H9 (cell line): ENCODE measurements at regions not wholly inside any gene's neighbourhood (a gene's known extent, or its start where the extent isn't known, plus 50 kb on each side); places are given as distances from the start of the nearest gene placed in this dataset.

Experiments
- DNase-seq: peaks from one replicate; pipeline ENCODE4 v3.0.0-alpha.2; 2017
- H2AFZ ChIP-seq: one replicate; pipeline ENCODE4 v1.6.1; 2013; ENCODE audit warnings: mild to moderate bottlenecking, low read length, control low read depth, moderate library complexity
- H2AK5ac ChIP-seq: 2 replicates; pipeline ENCODE4 v1.6.1; 2013; ENCODE audit warnings: low read length, control low read depth, mixed read lengths; ENCODE audit not compliant: insufficient read length
- H2BK120ac ChIP-seq: one replicate; pipeline ENCODE4 v1.6.1; 2013; ENCODE audit warnings: low read depth, mild to moderate bottlenecking, low read length, control low read depth, inconsistent platforms; ENCODE audit not compliant: poor library complexity, severe bottlenecking
- H2BK12ac ChIP-seq: 2 replicates; pipeline ENCODE4 v1.6.1; 2013; ENCODE audit warnings: low read length, control low read depth, mixed read lengths, low read depth; ENCODE audit not compliant: insufficient read length
- H2BK15ac ChIP-seq: 2 replicates; pipeline ENCODE4 v1.6.1; 2013; ENCODE audit warnings: low read depth, low read length, control low read depth
- H2BK20ac ChIP-seq: one replicate; pipeline ENCODE4 v1.6.1; 2013; ENCODE audit warnings: low read depth, mild to moderate bottlenecking, low read length, control low read depth, inconsistent platforms; ENCODE audit not compliant: poor library complexity, severe bottlenecking
- H2BK5ac ChIP-seq: 2 replicates; pipeline ENCODE4 v1.6.1; 2013; ENCODE audit warnings: low read length, control low read depth, mixed read lengths; ENCODE audit not compliant: insufficient read length
- H3K14ac ChIP-seq: 2 replicates; pipeline ENCODE4 v1.6.1; 2013; ENCODE audit warnings: low read length, control low read depth; ENCODE audit not compliant: insufficient read depth
- H3K18ac ChIP-seq: 2 replicates; pipeline ENCODE4 v1.6.1; 2013; ENCODE audit warnings: low read depth, mild to moderate bottlenecking, mixed read lengths, low read length, control low read depth; ENCODE audit not compliant: insufficient read length
- H3K23ac ChIP-seq: 2 replicates; pipeline ENCODE4 v1.6.1; 2013; ENCODE audit warnings: low read length, control low read depth, mixed read lengths, low read depth; ENCODE audit not compliant: insufficient read length
- H3K23me2 ChIP-seq: 2 replicates; pipeline ENCODE4 v1.6.1; 2013; ENCODE audit warnings: low read depth, mild to moderate bottlenecking, mixed read lengths, low read length, control low read depth; ENCODE audit not compliant: insufficient read length, poor library complexity, severe bottlenecking
- H3K27ac ChIP-seq: 2 replicates; pipeline ENCODE4 v1.5.1; 2013; ENCODE audit warnings: low read length, control low read depth, mixed read lengths, low read depth; ENCODE audit not compliant: insufficient read length
- H3K27me3 ChIP-seq: 2 replicates; pipeline ENCODE4 v1.6.1; 2013; ENCODE audit warnings: low read length, control low read depth, inconsistent platforms; ENCODE audit not compliant: insufficient read depth
- H3K4ac ChIP-seq: 2 replicates; pipeline ENCODE4 v1.6.1; 2013; ENCODE audit warnings: low read depth, mild to moderate bottlenecking, control low read depth, inconsistent platforms, low read length, moderate library complexity
- H3K4me1 ChIP-seq: 2 replicates; pipeline ENCODE4 v1.6.1; 2013; ENCODE audit warnings: low read length, control low read depth, inconsistent platforms; ENCODE audit not compliant: insufficient read depth
- H3K4me2 ChIP-seq: 2 replicates; pipeline ENCODE4 v1.6.1; 2013; ENCODE audit warnings: low read length, control low read depth, mixed read lengths; ENCODE audit not compliant: insufficient read length, insufficient read depth
- H3K56ac ChIP-seq: 2 replicates; pipeline ENCODE4 v1.6.1; 2013; ENCODE audit warnings: low read depth, mild to moderate bottlenecking, mixed read lengths, low read length, control low read depth; ENCODE audit not compliant: insufficient read length
- H3K79me1 ChIP-seq: 2 replicates; pipeline ENCODE4 v1.6.1; 2013; ENCODE audit warnings: low read depth, mild to moderate bottlenecking, moderate library complexity, low read length, control low read depth, inconsistent platforms; ENCODE audit not compliant: insufficient read depth, poor library complexity, severe bottlenecking
- H3K79me2 ChIP-seq: 2 replicates; pipeline ENCODE4 v1.6.1; 2013; ENCODE audit warnings: low read length, control low read depth, inconsistent platforms; ENCODE audit not compliant: insufficient read depth
- H3K9ac ChIP-seq: 2 replicates; pipeline ENCODE4 v1.6.1; 2013; ENCODE audit warnings: low read length, control low read depth, mixed read lengths; ENCODE audit not compliant: insufficient read length; ENCODE audit errors: extremely low read depth
- H3K9me3 ChIP-seq: one replicate; pipeline ENCODE4 v1.6.1; 2013; ENCODE audit warnings: low read depth, low read length, inconsistent platforms; ENCODE audit not compliant: control insufficient read depth
- H3T11ph ChIP-seq: one replicate; pipeline ENCODE4 v1.6.1; 2013; ENCODE audit warnings: mild to moderate bottlenecking, low read length, control low read depth, inconsistent platforms
- H4K20me1 ChIP-seq: one replicate; pipeline ENCODE4 v1.6.1; 2013; ENCODE audit not compliant: control insufficient read depth, insufficient read length, insufficient read depth
- H4K5ac ChIP-seq: 2 replicates; pipeline ENCODE4 v1.6.1; 2013; ENCODE audit warnings: low read depth, mild to moderate bottlenecking, mixed read lengths, low read length, control low read depth; ENCODE audit not compliant: insufficient read length
- H4K8ac ChIP-seq: replicated peaks from 2 replicates; pipeline ENCODE4 v1.6.1; 2013; ENCODE audit warnings: low read length, control low read depth, mixed read lengths, low read depth; ENCODE audit not compliant: insufficient read length
- H4K91ac ChIP-seq: 2 replicates; pipeline ENCODE4 v1.6.1; 2013; ENCODE audit warnings: low read depth, mild to moderate bottlenecking, moderate library complexity, mixed read lengths, low read length, control low read depth; ENCODE audit not compliant: insufficient read length
- H3K27ac Mint-ChIP-seq, 3 experiments: 2 replicates in 2 of 3; 3 replicates in 1 of 3; pipeline ENCODE4 v1.8.0; 2020 to 2021; ENCODE audit warnings: mixed read lengths in 3 of 3, mild to moderate bottlenecking in 1 of 3, moderate library complexity in 1 of 3
- H3K27me3 Mint-ChIP-seq: 2 replicates; pipeline ENCODE4 v1.8.0; 2021; ENCODE audit warnings: low read depth, mild to moderate bottlenecking, moderate library complexity, mixed read lengths
- H3K36me3 Mint-ChIP-seq, 3 experiments: 2 replicates in 2 of 3; 3 replicates in 1 of 3; pipeline ENCODE4 v1.8.0; 2020 to 2021; ENCODE audit warnings: low read depth in 3 of 3, mixed read lengths in 3 of 3; ENCODE audit not compliant: insufficient read depth in 1 of 3
- H3K4me1 Mint-ChIP-seq, 2 experiments: 2 replicates each; pipeline ENCODE4 v1.8.0; 2020; ENCODE audit warnings: mixed read lengths in 2 of 2
- H3K4me3 Mint-ChIP-seq, 2 experiments: 2 replicates in 1 of 2; 3 replicates in 1 of 2; pipeline ENCODE4 v1.8.0; 2020 to 2021; ENCODE audit warnings: mild to moderate bottlenecking in 2 of 2, mixed read lengths in 2 of 2, moderate library complexity in 1 of 2
- H3K9me3 Mint-ChIP-seq, 2 experiments: 2 replicates in 1 of 2; 3 replicates in 1 of 2; pipeline ENCODE4 v1.8.0; 2020; ENCODE audit warnings: mild to moderate bottlenecking in 2 of 2, mixed read lengths in 2 of 2, moderate library complexity in 1 of 2
- CTCF ChIP-seq: fragments of 200-600 bp; sonication (generic); conservative IDR thresholded peaks from 3 replicates; pipeline ENCODE4 v1.8.0; 2021; ENCODE audit warnings: antibody characterized with exemption, mild to moderate bottlenecking
- WGBS: extraction: QIAGEN DNeasy Blood & Tissue Kit; methylation state at CpG from one replicate; pipeline ENCODE4 v1.1.7; 2013; ENCODE audit warnings: missing lambda C conversion rate, low lambda C conversion rate, mixed read lengths; ENCODE audit not compliant: insufficient read length; ENCODE audit errors: extremely low coverage; 5-methylcytosine and 5-hydroxymethylcytosine counted together

DNA sequence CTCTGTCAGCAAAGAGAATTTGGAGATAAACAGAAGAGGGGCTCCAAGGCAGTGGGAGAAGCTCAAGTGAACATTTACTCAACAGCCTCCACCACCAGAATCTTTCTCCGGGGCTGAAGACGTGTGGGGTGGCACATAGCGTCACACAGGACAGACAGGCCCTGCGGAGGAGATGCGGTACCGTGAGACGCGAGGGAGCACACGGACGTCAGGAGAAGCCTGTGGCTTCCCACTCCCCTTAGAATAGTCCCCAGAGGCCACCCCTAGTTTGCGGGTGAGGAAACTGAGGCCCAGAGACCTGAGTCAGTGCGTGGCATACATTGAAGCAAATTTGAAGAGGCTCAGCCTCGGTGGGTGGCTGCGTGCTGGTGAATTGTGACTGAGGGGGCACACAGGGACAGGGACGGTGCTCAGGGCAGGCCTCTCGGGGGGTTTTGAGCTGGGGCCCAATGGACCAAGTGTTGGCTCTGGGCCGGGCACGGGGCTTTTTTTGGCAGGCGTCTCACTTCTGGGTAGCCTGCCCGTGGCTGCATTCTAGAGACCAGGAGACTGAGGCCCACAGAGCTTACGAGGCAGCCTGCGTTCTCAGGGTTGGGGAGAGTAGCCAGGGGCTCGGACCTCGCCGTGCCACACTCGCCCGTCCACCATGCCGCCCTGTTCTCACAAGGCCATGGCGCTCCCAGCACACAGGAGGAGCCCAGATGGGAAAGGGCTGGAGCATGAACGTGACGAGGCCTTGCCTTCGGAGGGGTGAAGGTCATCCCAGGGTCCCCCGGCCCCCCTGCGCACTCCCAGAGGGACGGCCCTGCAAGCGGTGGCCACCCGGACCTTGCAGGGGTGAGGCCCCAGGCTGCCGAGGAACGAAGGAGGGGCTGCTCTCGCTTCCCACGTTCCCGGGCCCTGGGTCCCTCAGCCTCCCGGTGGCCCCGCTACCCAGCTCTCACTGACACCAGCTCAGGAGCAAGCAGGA, 220.6 kb downstream of the C9orf50 start:
- Histone ChIP-seq H3K4me2 (no peak overlapping the region), H3K4ac (no peak overlapping the region), H2BK120ac (no peak overlapping the region), H4K8ac (no peak overlapping the region), H3T11ph (no peak overlapping the region), H4K91ac (no peak overlapping the region), H2BK5ac (no peak overlapping the region), H3K9ac (no peak overlapping the region), H3K27ac (no peak overlapping the region), H3K18ac (peak overlapping the region; percentile 34), H3K27me3 (no peaks in the 10 kb centered on the region; the same call in 1 of the 2 replicates), H2AK5ac (no peak overlapping the region), H3K56ac (no peak overlapping the region), H2BK12ac (no peak overlapping the region), H3K23me2 (no peaks in the 10 kb centered on the region), H2BK20ac (no peak overlapping the region), H3K9me3 (no peaks in the 10 kb centered on the region), H3K79me2 (no peaks in the 10 kb centered on the region), H3K79me1 (no peaks in the 10 kb centered on the region), H4K20me1 (no peaks in the 10 kb centered on the region), H2AFZ (no peak overlapping the region), H3K14ac (no peak overlapping the region; the same call in 1 of the 2 replicates), H3K23ac (no peak overlapping the region), H4K5ac (no peak overlapping the region), H2BK15ac (no peak overlapping the region), H3K4me1 (no peaks in the 10 kb centered on the region; the same call in 1 of the 2 replicates)
- Mint-ChIP-seq H3K4me1 (peaks cover 21 to 31% of the 10 kb centered on the region in 2 experiments), H3K4me3 (no peak overlapping the region), H3K27me3 (peaks cover 21% of the 10 kb centered on the region), H3K36me3 (no peaks in the 10 kb centered on the region), H3K9me3 (no peaks in the 10 kb centered on the region), H3K27ac (no peak overlapping the region)
- no peak for DNase-seq
- no CpG with 5 or more reads among the region's 44 CpGs for WGBS
- TF ChIP-seq CTCF, result no peak
